ENCODE measurements at regions not wholly inside any gene's neighbourhood (a gene's known extent, or its start where the extent isn't known, plus 50 kb on each side); places are given as distances from the start of the nearest gene placed in this dataset.
A peak's percentile ranks its signal among the peaks of the same experiment; 100 is the strongest.
"Not testable (repeated sequence)": the region's sequence is repeated elsewhere in the genome, so short reads cannot be mapped to it uniquely, and the experiment has no call there.

DNA sequence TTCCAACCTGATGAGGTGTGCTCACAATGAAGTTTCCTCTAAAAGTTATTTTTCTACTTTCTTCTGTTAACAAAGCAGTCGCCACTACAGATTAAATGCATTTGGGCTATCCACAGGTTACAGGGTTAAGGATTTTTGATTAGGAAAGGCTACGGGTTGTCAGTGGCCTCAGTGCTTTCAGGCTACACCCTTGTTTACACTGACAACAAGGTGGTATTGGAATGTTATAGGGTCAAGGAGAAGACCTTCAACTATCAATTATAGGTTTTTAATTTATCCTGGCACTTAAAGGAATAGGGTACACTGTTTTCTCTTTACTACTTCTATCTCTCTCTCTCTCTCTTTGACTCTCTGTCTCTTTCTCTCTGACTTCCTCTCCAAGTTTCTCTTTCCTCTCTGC, 102.8 kb downstream of the TMEM167A start:
- DNase-seq; H3K36me3 Mint-ChIP-seq (ENCODE audit: low read depth); H3K4me1 Mint-ChIP-seq (ENCODE audit: low read depth); H3K27ac Mint-ChIP-seq; H3K4me3 Mint-ChIP-seq: not testable (repeated sequence)
- Mint-ChIP-seq H3K27me3 (peaks cover 12% of the 10 kb centered on the region), H3K9me3 (peaks cover 32% of the 10 kb centered on the region)

DNA sequence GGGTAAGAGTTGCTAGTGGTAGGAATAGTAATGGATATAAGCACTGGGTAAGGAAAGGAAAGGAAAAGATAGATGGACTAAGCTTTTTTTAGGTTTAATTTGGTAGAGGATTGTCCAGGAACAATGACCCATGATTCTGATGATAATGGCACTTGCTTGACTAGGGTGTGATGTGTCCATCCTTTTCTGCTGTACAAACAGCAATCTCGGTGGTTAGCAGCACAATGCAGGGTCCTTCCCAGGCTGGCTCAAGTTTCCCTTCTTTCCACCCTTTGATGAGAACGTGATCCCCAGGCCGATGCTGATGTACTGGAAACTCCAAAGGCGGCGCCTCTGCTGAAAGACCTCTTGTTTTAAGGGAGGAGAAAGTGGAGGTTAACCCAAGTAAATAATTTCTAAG, 105.3 kb downstream of the TMEM167A start:
- H3K4me1 Mint-ChIP-seq (ENCODE audit: low read depth) = peaks cover 17% of the 10 kb centered on the region
- peaks cover 5% of the 10 kb centered on the region for H3K27me3 Mint-ChIP-seq
- no peak for DNase-seq
- H3K9me3 Mint-ChIP-seq = peaks cover 33% of the 10 kb centered on the region
- no peak overlapping the region for H3K27ac Mint-ChIP-seq
- H3K36me3 Mint-ChIP-seq (ENCODE audit: low read depth) = peaks cover 2% of the 10 kb centered on the region
- H3K4me3 Mint-ChIP-seq = no peak overlapping the region

DNA sequence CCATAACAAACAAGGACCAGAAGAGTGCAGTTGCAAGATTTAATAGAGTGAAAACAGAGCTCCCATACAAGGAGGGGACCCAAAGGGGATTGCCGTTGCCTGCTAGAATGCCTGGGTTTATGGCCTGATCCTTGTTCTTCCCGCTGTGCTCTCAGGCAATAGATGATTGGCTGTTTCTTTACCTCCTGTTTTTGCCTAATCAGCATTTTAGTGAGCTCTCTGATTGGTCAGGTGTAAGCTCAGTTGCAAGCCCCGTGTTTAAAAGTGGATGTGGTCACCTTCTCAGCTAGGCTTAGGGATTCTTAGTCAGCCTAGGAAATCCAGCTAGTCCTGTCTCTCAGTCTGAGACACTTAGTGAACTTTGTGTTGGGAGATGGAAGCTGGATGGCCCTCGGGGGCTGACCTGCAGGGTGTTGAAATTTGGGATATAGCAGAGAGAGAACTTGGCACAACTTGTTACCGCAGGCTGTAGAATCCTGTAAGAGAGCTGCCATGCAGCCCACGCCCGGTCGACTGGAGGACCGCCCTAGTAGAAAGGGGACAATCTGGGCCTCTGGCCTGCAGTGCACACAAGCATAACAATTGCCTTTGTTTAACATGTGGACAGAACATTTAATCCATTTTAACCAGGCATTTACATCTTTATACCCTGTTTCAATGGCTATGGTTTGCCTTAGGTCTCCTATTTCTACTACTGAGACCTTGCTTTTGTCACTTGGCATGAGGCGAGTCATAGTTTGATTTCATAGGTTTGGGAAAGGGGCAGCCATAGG, 106.0 kb downstream of the TMEM167A start:
- H3K4me1 Mint-ChIP-seq (ENCODE audit: low read depth) = peaks cover 17% of the 10 kb centered on the region
- H3K36me3 Mint-ChIP-seq (ENCODE audit: low read depth); H3K4me3 Mint-ChIP-seq; H3K27ac Mint-ChIP-seq; H3K27me3 Mint-ChIP-seq; DNase-seq: not testable (repeated sequence)
- peaks cover 28% of the 10 kb centered on the region for H3K9me3 Mint-ChIP-seq

DNA sequence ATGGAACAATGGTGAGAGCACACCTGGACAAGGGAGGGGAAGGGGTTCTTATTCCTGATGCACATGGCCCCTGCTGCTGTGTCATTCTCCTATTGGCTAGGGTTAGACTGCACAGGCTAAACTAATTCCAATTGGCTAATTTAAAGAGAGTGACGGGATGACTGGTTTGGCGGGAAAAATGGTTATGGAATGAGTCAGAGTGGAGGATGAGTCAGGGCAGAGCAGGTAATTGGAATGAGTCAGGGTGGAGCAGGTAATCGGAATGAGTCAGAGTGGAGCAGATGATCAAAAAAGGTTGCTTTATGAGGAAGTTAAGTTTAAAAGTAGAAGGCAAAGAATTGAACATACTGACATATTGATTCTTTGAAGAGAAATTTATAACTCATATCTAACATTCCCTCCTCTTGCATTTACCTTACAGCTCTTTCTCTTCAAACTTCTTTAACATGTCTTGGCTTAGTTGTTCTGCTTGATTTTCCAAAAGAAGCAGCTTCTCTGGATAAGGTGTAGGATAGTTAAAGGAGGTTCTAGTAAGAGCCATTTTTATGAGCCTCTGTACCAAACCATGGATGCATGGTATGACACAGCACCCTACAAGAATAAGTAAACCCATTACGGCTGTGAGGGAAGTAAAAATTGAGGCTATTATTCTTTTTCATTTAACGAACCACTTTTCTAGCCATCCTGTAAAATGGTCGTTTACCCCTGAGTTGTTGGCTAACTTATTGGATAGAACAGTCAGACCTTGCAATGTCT, 107.8 kb downstream of the TMEM167A start:
- DNase-seq; H3K27me3 Mint-ChIP-seq; H3K36me3 Mint-ChIP-seq (ENCODE audit: low read depth); H3K4me3 Mint-ChIP-seq: not testable (repeated sequence)
- Mint-ChIP-seq H3K4me1 (ENCODE audit: low read depth) (peaks cover 17% of the 10 kb centered on the region), H3K27ac (peak overlapping the region; percentile 42), H3K9me3 (peaks cover 10% of the 10 kb centered on the region)

DNA sequence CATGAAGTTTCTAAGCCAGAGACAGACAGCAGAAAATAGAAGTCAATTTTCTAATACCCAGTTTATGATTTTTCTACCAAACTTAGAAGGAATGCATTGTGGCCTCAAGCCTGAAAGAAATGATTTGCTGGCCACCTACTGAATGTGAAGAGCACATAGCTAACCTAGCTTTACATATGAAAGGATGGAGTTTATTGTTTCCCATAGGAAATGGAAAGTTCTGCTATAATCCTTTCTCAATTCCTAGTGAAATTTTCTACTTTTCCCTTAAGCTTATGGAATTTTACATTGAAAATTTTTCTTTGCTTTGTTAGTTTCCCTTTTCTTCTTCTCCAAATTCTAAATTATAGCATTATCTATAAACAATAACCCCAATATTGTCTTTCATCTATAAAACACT, 110.1 kb downstream of the TMEM167A start:
- H3K27me3 Mint-ChIP-seq = no peaks in the 10 kb centered on the region
- no peak overlapping the region for H3K4me3 Mint-ChIP-seq
- DNase-seq = no peak
- peaks cover 17% of the 10 kb centered on the region for H3K4me1 Mint-ChIP-seq (ENCODE audit: low read depth)
- H3K36me3 Mint-ChIP-seq (ENCODE audit: low read depth) = no peaks in the 10 kb centered on the region
- no peak overlapping the region for H3K27ac Mint-ChIP-seq
- H3K9me3 Mint-ChIP-seq = peaks cover 6% of the 10 kb centered on the region

DNA sequence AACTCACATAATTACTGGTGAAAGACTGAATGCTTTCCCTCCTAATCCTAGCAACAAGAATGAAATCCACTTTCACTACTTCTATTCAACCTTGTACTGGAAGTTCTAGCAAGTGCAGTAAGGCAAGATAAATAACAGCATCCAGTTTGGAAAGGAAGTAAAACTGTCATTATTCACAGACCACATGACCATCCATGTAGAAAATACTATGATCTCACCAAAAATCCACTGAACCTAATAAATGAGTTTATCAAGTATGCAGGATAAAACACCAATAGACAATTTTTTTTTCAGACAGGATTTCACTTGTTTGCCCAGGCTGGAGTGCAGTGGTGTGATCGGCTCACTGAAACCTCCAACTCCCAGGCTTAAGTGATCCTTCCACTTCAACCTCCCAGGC, 117.7 kb downstream of the TMEM167A start:
- no peak overlapping the region for H3K27ac Mint-ChIP-seq
- no peak overlapping the region for H3K4me3 Mint-ChIP-seq
- H3K9me3 Mint-ChIP-seq = peaks cover 19% of the 10 kb centered on the region
- no peaks in the 10 kb centered on the region for H3K36me3 Mint-ChIP-seq (ENCODE audit: low read depth)
- no peaks in the 10 kb centered on the region for H3K4me1 Mint-ChIP-seq (ENCODE audit: low read depth)
- no peaks in the 10 kb centered on the region for H3K27me3 Mint-ChIP-seq
- no peak for DNase-seq

DNA sequence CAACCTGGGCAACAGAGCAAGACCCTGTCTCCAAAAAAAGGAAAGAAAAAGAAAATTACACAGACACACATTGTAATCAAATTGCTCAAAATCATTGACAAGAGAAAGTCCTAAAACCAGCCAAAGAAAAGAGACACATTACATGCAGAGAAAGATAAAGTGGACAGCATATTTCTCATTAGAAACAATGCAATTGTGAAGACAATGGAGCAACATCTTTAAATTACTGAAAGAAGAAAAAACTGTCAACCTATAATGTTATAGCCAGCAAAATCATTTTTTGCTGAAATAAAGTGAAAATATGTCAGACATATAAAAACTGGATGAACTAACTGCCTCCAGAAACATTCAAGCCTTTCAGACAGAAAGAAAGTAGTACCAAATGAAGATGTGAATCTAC, 120.6 kb downstream of the TMEM167A start:
- no peak overlapping the region for H3K27ac Mint-ChIP-seq

GRCh38 chr5:82952326-82952725, 124.9 kb downstream of the TMEM167A start:
- no peak for DNase-seq
- no peaks in the 10 kb centered on the region for H3K4me1 Mint-ChIP-seq (ENCODE audit: low read depth)
- H3K36me3 Mint-ChIP-seq (ENCODE audit: low read depth) = no peaks in the 10 kb centered on the region
- H3K9me3 Mint-ChIP-seq = peaks cover 22% of the 10 kb centered on the region
- no peak overlapping the region for H3K4me3 Mint-ChIP-seq
- no peak overlapping the region for H3K27ac Mint-ChIP-seq
- no peaks in the 10 kb centered on the region for H3K27me3 Mint-ChIP-seq

More for the DNA sequence above, 120.6 kb downstream of the TMEM167A start:
- Mint-ChIP-seq H3K36me3 (ENCODE audit: low read depth) (no peaks in the 10 kb centered on the region), H3K27me3 (no peaks in the 10 kb centered on the region), H3K4me1 (ENCODE audit: low read depth) (no peaks in the 10 kb centered on the region), H3K9me3 (peaks cover 19% of the 10 kb centered on the region), H3K4me3 (no peak overlapping the region)
- DNase-seq = no peak

DNA sequence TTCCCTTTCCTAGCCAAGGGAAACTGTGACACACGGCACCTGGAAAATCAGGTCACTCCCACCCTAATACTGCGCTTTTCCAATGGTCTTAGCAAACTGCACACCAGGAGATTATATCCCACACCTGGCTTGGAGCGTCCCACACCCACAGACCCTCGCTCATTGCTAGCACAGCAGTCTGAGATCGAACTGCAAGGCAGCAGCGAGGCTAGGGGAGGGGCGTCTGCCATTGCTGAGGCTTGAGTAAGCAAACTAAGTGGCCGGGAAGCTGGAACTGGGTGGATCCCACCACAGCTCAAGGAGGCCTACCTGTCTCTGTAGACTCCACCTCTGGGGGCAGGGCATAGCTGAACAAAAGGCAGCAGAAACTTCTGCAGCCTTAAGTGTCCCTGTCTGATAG, 132.9 kb downstream of the TMEM167A start:
- H3K4me1 Mint-ChIP-seq (ENCODE audit: low read depth); H3K27ac Mint-ChIP-seq; H3K4me3 Mint-ChIP-seq; H3K27me3 Mint-ChIP-seq; H3K36me3 Mint-ChIP-seq (ENCODE audit: low read depth); DNase-seq; H3K9me3 Mint-ChIP-seq: not testable (repeated sequence)

- Mint-ChIP-seq H3K9me3 (no peaks in the 10 kb centered on the region), H3K4me1 (ENCODE audit: low read depth) (no peaks in the 10 kb centered on the region), H3K27ac (no peak overlapping the region), H3K4me3 (no peak overlapping the region), H3K36me3 (ENCODE audit: low read depth) (no peaks in the 10 kb centered on the region), H3K27me3 (peaks cover 8% of the 10 kb centered on the region)
- no peak for DNase-seq
Observed at GRCh38 chr5:82942083-82942881, 134.9 kb downstream of the TMEM167A start.

- H3K4me3 Mint-ChIP-seq = no peak overlapping the region
- no peaks in the 10 kb centered on the region for H3K9me3 Mint-ChIP-seq
- no peak for DNase-seq
- peaks cover 5% of the 10 kb centered on the region for H3K27me3 Mint-ChIP-seq
- no peaks in the 10 kb centered on the region for H3K4me1 Mint-ChIP-seq (ENCODE audit: low read depth)
- no peaks in the 10 kb centered on the region for H3K36me3 Mint-ChIP-seq (ENCODE audit: low read depth)
- no peak overlapping the region for H3K27ac Mint-ChIP-seq
Observed at GRCh38 chr5:82938901-82939725, 138.1 kb downstream of the TMEM167A start.

- H3K4me3 Mint-ChIP-seq; H3K4me1 Mint-ChIP-seq (ENCODE audit: low read depth); DNase-seq; H3K27ac Mint-ChIP-seq; H3K36me3 Mint-ChIP-seq (ENCODE audit: low read depth); H3K9me3 Mint-ChIP-seq; H3K27me3 Mint-ChIP-seq: not testable (repeated sequence)
Observed at GRCh38 chr5:82932473-82933220, 144.5 kb downstream of the TMEM167A start.

DNA sequence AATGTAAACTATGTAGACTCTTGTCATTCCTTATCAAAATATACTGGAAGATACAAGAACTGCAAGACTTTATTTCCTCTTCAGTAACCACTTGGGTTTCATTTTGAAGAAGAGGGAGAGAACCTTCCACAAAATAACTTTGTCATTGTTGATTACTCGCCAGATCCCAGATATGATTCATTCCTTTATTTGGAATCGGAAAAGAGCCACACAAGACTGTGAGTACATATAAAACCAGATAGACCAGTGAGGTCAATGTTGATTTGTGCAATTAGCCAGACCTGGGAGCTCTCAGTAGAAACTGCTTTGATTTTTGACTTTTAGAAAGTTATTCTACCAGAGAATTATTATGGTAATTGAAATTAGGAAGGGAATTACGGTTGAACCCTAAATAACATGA, 146.1 kb downstream of the TMEM167A start:
- H3K4me3 Mint-ChIP-seq = no peak overlapping the region
- H3K27ac Mint-ChIP-seq = no peak overlapping the region
- H3K4me1 Mint-ChIP-seq (ENCODE audit: low read depth) = no peaks in the 10 kb centered on the region
- no peaks in the 10 kb centered on the region for H3K9me3 Mint-ChIP-seq
- no peaks in the 10 kb centered on the region for H3K36me3 Mint-ChIP-seq (ENCODE audit: low read depth)
- no peaks in the 10 kb centered on the region for H3K27me3 Mint-ChIP-seq
- DNase-seq = no peak

- no peak overlapping the region for H3K4me3 Mint-ChIP-seq
- peaks cover 3% of the 10 kb centered on the region for H3K4me1 Mint-ChIP-seq (ENCODE audit: low read depth)
- H3K9me3 Mint-ChIP-seq = no peaks in the 10 kb centered on the region
- no peaks in the 10 kb centered on the region for H3K36me3 Mint-ChIP-seq (ENCODE audit: low read depth)
- H3K27me3 Mint-ChIP-seq = no peaks in the 10 kb centered on the region
- no peak overlapping the region for H3K27ac Mint-ChIP-seq
- DNase-seq = no peak
Observed at GRCh38 chr5:82925061-82925411, 152.2 kb downstream of the TMEM167A start.
